OCI-LY3 (cell line): ENCODE measurements at regions not wholly inside any gene's neighbourhood (a gene's known extent, or its start where the extent isn't known, plus 50 kb on each side); places are given as distances from the start of the nearest gene placed in this dataset.

ENCODE experiments used
- EZH2phosphoT487 ChIP-seq: fragments of 200-600 bp; shearing (Covaris generic); IDR thresholded peaks from 2 replicates; pipeline ENCODE4 v1.6.1; 2018; ENCODE audit warnings: antibody characterized with exemption, mixed run types, low read depth
- TF ChIP-seq, protein P1 (sequence below): fragments of 200-600, 300-600 bp; sonication (generic); IDR thresholded peaks from 2 replicates; pipeline ENCODE4 v1.5.1; 2014; ENCODE audit warnings: antibody characterized with exemption, low read length, low read depth

DNA sequence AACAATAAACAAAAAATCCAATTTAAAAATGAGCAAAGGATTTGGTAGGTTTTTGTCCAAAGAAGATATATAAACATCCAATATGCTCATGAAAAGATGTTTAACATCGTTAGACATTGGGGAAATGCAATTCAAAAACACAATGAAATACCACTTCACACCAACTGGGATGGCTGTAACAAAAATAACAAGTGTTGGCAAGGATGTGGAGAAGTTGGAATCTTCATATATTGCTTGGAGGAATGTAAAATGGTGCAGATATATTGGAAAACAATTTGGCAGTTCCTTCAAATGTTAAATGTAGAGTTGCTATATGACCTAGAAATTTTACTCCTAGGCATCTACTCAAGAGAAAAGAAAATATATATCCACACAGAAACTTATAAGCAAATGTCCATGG, 224.3 kb downstream of the AUH start:
- TF ChIP-seq, protein P1, sequence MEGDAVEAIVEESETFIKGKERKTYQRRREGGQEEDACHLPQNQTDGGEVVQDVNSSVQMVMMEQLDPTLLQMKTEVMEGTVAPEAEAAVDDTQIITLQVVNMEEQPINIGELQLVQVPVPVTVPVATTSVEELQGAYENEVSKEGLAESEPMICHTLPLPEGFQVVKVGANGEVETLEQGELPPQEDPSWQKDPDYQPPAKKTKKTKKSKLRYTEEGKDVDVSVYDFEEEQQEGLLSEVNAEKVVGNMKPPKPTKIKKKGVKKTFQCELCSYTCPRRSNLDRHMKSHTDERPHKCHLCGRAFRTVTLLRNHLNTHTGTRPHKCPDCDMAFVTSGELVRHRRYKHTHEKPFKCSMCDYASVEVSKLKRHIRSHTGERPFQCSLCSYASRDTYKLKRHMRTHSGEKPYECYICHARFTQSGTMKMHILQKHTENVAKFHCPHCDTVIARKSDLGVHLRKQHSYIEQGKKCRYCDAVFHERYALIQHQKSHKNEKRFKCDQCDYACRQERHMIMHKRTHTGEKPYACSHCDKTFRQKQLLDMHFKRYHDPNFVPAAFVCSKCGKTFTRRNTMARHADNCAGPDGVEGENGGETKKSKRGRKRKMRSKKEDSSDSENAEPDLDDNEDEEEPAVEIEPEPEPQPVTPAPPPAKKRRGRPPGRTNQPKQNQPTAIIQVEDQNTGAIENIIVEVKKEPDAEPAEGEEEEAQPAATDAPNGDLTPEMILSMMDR: no peak
- no peak for TF ChIP-seq EZH2phosphoT487
